Progenitor cell of endocrine pancreas (in vitro differentiated cells): ENCODE measurements at regions not wholly inside any gene's neighbourhood (a gene's known extent, or its start where the extent isn't known, plus 50 kb on each side); places are given as distances from the start of the nearest gene placed in this dataset.

Experiments
- DNase-seq: peaks from one replicate; pipeline ENCODE4 v3.0.0; 2021; ENCODE audit warnings: low spot score; ENCODE audit not compliant: unreplicated experiment
- H3K27ac Mint-ChIP-seq: 2 replicates; pipeline ENCODE4 v1.8.0; 2021; ENCODE audit warnings: mild to moderate bottlenecking, moderate library complexity, mixed read lengths
- H3K27me3 Mint-ChIP-seq: 2 replicates; pipeline ENCODE4 v1.8.0; 2021; ENCODE audit warnings: mixed read lengths
- H3K36me3 Mint-ChIP-seq: 2 replicates; pipeline ENCODE4 v1.8.0; 2022; ENCODE audit warnings: mixed read lengths; ENCODE audit not compliant: insufficient read depth
- H3K4me1 Mint-ChIP-seq: 2 replicates; pipeline ENCODE4 v1.8.0; 2021; ENCODE audit warnings: low read depth, mixed read lengths
- H3K4me3 Mint-ChIP-seq: 2 replicates; pipeline ENCODE4 v1.8.0; 2021; ENCODE audit warnings: low read depth, mild to moderate bottlenecking, moderate library complexity, mixed read lengths
- H3K9me3 Mint-ChIP-seq: 2 replicates; pipeline ENCODE4 v1.8.0; 2021; ENCODE audit warnings: low read depth, mixed read lengths
- CTCF ChIP-seq: fragments of 200-600 bp; sonication (generic); IDR thresholded peaks from one replicate; pipeline ENCODE4 v1.5.0; 2021; ENCODE audit warnings: antibody characterized with exemption, mild to moderate bottlenecking; ENCODE audit not compliant: unreplicated experiment

- no peak for DNase-seq
- Mint-ChIP-seq H3K9me3 (no peaks in the 10 kb centered on the region), H3K36me3 (peaks cover 1% of the 10 kb centered on the region), H3K4me3 (no peak overlapping the region), H3K4me1 (no peaks in the 10 kb centered on the region), H3K27ac (no peak overlapping the region), H3K27me3 (peaks cover 3% of the 10 kb centered on the region)
- TF ChIP-seq CTCF, result no peak
Observed at GRCh38 chr13:24093047-24093446, 67.5 kb upstream of the SPATA13 start.

- H3K9me3 Mint-ChIP-seq, result no peaks in the 10 kb centered on the region
- peaks cover 2% of the 10 kb centered on the region for H3K4me1 Mint-ChIP-seq
- TF ChIP-seq CTCF, result no peak
- H3K4me3 Mint-ChIP-seq, result no peak overlapping the region
- peaks cover 1% of the 10 kb centered on the region for H3K36me3 Mint-ChIP-seq
- DNase-seq, result no peak
- no peaks in the 10 kb centered on the region for H3K27me3 Mint-ChIP-seq
- H3K27ac Mint-ChIP-seq, result no peak overlapping the region
Observed at GRCh38 chr13:24096659-24097058, 63.9 kb upstream of the SPATA13 start.

GRCh38 chr13:24097064-24097463, 63.5 kb upstream of the SPATA13 start:
- TF ChIP-seq CTCF, result no peak
- peaks cover 1% of the 10 kb centered on the region for H3K36me3 Mint-ChIP-seq
- H3K4me1 Mint-ChIP-seq, result peaks cover 2% of the 10 kb centered on the region
- no peak overlapping the region for H3K27ac Mint-ChIP-seq
- DNase-seq, result no peak
- H3K9me3 Mint-ChIP-seq, result no peaks in the 10 kb centered on the region
- H3K4me3 Mint-ChIP-seq, result no peak overlapping the region
- H3K27me3 Mint-ChIP-seq, result no peaks in the 10 kb centered on the region

- Mint-ChIP-seq H3K36me3 (peaks cover 1% of the 10 kb centered on the region), H3K4me3 (no peak overlapping the region), H3K9me3 (no peaks in the 10 kb centered on the region), H3K27ac (no peak overlapping the region), H3K4me1 (peaks cover 2% of the 10 kb centered on the region), H3K27me3 (no peaks in the 10 kb centered on the region)
- no peak for TF ChIP-seq CTCF
- DNase-seq, result no peak
Observed at GRCh38 chr13:24097667-24098066, 62.9 kb upstream of the SPATA13 start.

- Mint-ChIP-seq H3K4me3 (no peak overlapping the region), H3K4me1 (peaks cover 2% of the 10 kb centered on the region), H3K27me3 (no peaks in the 10 kb centered on the region), H3K27ac (no peak overlapping the region), H3K9me3 (no peaks in the 10 kb centered on the region), H3K36me3 (no peaks in the 10 kb centered on the region)
- no peak for TF ChIP-seq CTCF
- no peak for DNase-seq
Observed at GRCh38 chr13:24099490-24099889, 61.0 kb upstream of the SPATA13 start.
